GM18520 (cell line): ENCODE measurements at regions not wholly inside any gene's neighbourhood (a gene's known extent, or its start where the extent isn't known, plus 50 kb on each side); places are given as distances from the start of the nearest gene placed in this dataset.
A peak's percentile ranks its signal among the peaks of the same experiment; 100 is the strongest.
"Not testable (repeated sequence)": the region's sequence is repeated elsewhere in the genome, so short reads cannot be mapped to it uniquely, and the experiment has no call there.

Experiments used
- ATAC-seq: cut with Tn5 transposase; IDR thresholded peaks from one replicate; pipeline ENCODE4 v1.9.1; 2021; ENCODE audit not compliant: unreplicated experiment

GRCh38 chr4:44985938-44986337, 259.6 kb upstream of the GNPDA2 start:
- no peak for ATAC-seq

GRCh38 chr4:44985152-44985551, 258.8 kb upstream of the GNPDA2 start:
- no peak for ATAC-seq

- no peak for ATAC-seq
Observed at GRCh38 chr4:44984083-44984482, 257.7 kb upstream of the GNPDA2 start.

GRCh38 chr4:44983083-44983482, 256.7 kb upstream of the GNPDA2 start:
- ATAC-seq, result no peak

GRCh38 chr4:44978020-44978419, 251.7 kb upstream of the GNPDA2 start:
- no peak for ATAC-seq

GRCh38 chr4:44965435-44966095, 239.2 kb upstream of the GNPDA2 start:
- no peak for ATAC-seq

GRCh38 chr4:44964086-44964485, 237.7 kb upstream of the GNPDA2 start:
- not testable (repeated sequence) for ATAC-seq

- no peak for ATAC-seq
Observed at GRCh38 chr4:44961001-44961755, 234.8 kb upstream of the GNPDA2 start.

- no peak for ATAC-seq
Observed at GRCh38 chr4:44931720-44932119, 205.4 kb upstream of the GNPDA2 start.

GRCh38 chr4:44928785-44929184, 202.4 kb upstream of the GNPDA2 start:
- ATAC-seq, result no peak

GRCh38 chr4:44927399-44928380, 201.3 kb upstream of the GNPDA2 start:
- ATAC-seq, result no peak

GRCh38 chr4:44916411-44916810, 190.1 kb upstream of the GNPDA2 start:
- ATAC-seq, result peak; percentile 54

GRCh38 chr4:44914748-44915147, 188.4 kb upstream of the GNPDA2 start:
- no peak for ATAC-seq

- ATAC-seq, result peak; percentile 55
Observed at GRCh38 chr4:44914223-44914622, 187.9 kb upstream of the GNPDA2 start.

- ATAC-seq, result no peak
Observed at GRCh38 chr4:44912980-44913379, 186.6 kb upstream of the GNPDA2 start.

GRCh38 chr4:44908565-44908964, 182.2 kb upstream of the GNPDA2 start:
- no peak for ATAC-seq

- no peak for ATAC-seq
Observed at GRCh38 chr4:44872246-44872645, 145.9 kb upstream of the GNPDA2 start.

GRCh38 chr4:44871133-44871532, 144.8 kb upstream of the GNPDA2 start:
- ATAC-seq, result no peak

GRCh38 chr4:44869985-44870384, 143.6 kb upstream of the GNPDA2 start:
- ATAC-seq, result no peak

GRCh38 chr4:44869222-44869882, 143.0 kb upstream of the GNPDA2 start:
- no peak for ATAC-seq

- no peak for ATAC-seq
Observed at GRCh38 chr4:44861756-44862155, 135.4 kb upstream of the GNPDA2 start.
